Lung (tissue), 11 donors: ENCODE measurements at regions not wholly inside any gene's neighbourhood (a gene's known extent, or its start where the extent isn't known, plus 50 kb on each side); places are given as distances from the start of the nearest gene placed in this dataset.

Experiments
- ATAC-seq: fragments of 200-7000 bp; cut with Tn5 transposase; one replicate; pipeline ENCODE4 v1.9.1; 2020; ENCODE audit warnings: moderate number of reproducible peaks; ENCODE audit not compliant: insufficient read depth, low FRiP score
- DNase-seq, 3 donors: peaks; one replicate each; pipeline ENCODE4 v3.0.0-alpha.2; 2013 to 2017
- H3K27ac ChIP-seq, 2 donors: one replicate each; pipeline ENCODE4 v1.5.1; 2013; ENCODE audit warnings: mild to moderate bottlenecking in 2 of 2, moderate library complexity in 2 of 2, control low read depth in 1 of 2, inconsistent platforms in 1 of 2, low read depth in 1 of 2, low read length in 1 of 2
- H3K27me3 ChIP-seq, 3 donors: one replicate each; pipeline ENCODE4 v1.5.1; 2013; ENCODE audit warnings: low read length in 2 of 3; ENCODE audit not compliant: control insufficient read depth in 3 of 3, insufficient read depth in 3 of 3
- H3K36me3 ChIP-seq, 4 donors: one replicate each; pipeline ENCODE4 v1.5.1; 2013; ENCODE audit warnings: low read length in 4 of 4, mild to moderate bottlenecking in 1 of 4, moderate library complexity in 1 of 4; ENCODE audit not compliant: control insufficient read depth in 4 of 4, insufficient read depth in 4 of 4
- H3K4me1 ChIP-seq, 5 donors: one replicate each; pipeline ENCODE4 v1.5.1; 2013; ENCODE audit warnings: low read length in 5 of 5, mild to moderate bottlenecking in 2 of 5, moderate library complexity in 1 of 5; ENCODE audit not compliant: control insufficient read depth in 5 of 5, insufficient read depth in 5 of 5
- H3K4me3 ChIP-seq: one replicate; pipeline ENCODE4 v1.5.1; 2013; ENCODE audit warnings: mild to moderate bottlenecking, control low read depth, moderate library complexity
- H3K9ac ChIP-seq, 2 donors: one replicate each; pipeline ENCODE4 v1.5.1; 2013; ENCODE audit warnings: low read length in 2 of 2, control low read depth in 1 of 2; ENCODE audit not compliant: insufficient read depth in 1 of 2
- H3K9me3 ChIP-seq, 4 donors: one replicate each; pipeline ENCODE4 v1.5.1; 2013; ENCODE audit warnings: low read length in 3 of 4, mild to moderate bottlenecking in 1 of 4, moderate library complexity in 1 of 4; ENCODE audit not compliant: control insufficient read depth in 4 of 4, insufficient read depth in 3 of 4
- CTCF ChIP-seq: IDR thresholded peaks from 2 replicates; pipeline ENCODE4 v1.5.1; 2012; ENCODE audit warnings: mild to moderate bottlenecking; ENCODE audit errors: control extremely low read depth, extremely low read depth
- WGBS, 2 donors: extraction: QIAGEN DNeasy Blood & Tissue Kit; methylation state at CpG; one replicate each; pipeline ENCODE4 v1.1.7; 2013; 5-methylcytosine and 5-hydroxymethylcytosine counted together
- donor health status: control.
- donor health status: control.
- donor health status: Bipolar disorder and iron deficiency.
- donor health status: healthy.
- donor health status: DM: yes; HTN: yes; CAD: no.

GRCh38 chr9:80794197-80794596 is 895.1 kb downstream of the TLE1 start:
- no peak overlapping the region for H3K4me3 ChIP-seq
- WGBS, 2 donors: 67 to 81% methylated on average over 5 of the region's 5 CpGs
- DNase-seq (no peak), ATAC-seq (no peak)
- no peaks in the 10 kb centered on the region for H3K36me3 ChIP-seq
- H3K27ac ChIP-seq: no peak overlapping the region
- peaks cover 0 to 33% (median 7%) of the 10 kb centered on the region in 5 donors for H3K4me1 ChIP-seq
- H3K27me3 ChIP-seq: no peaks in the 10 kb centered on the region
- H3K9me3 ChIP-seq: no peaks in the 10 kb centered on the region
- TF ChIP-seq CTCF: no peak
- no peak overlapping the region for H3K9ac ChIP-seq

GRCh38 chr9:80793706-80794105 is 895.6 kb downstream of the TLE1 start:
- ATAC-seq (no peak), DNase-seq (no peak)
- Histone ChIP-seq H3K36me3 (no peaks in the 10 kb centered on the region), H3K9me3 (no peaks in the 10 kb centered on the region), H3K27me3 (no peaks in the 10 kb centered on the region), H3K4me3 (no peak overlapping the region), H3K9ac (no peak overlapping the region), H3K4me1 (peaks cover 0 to 29% (median 7%) of the 10 kb centered on the region in 5 donors), H3K27ac (no peak overlapping the region)
- TF ChIP-seq CTCF: no peak

GRCh38 chr9:80792726-80793125 is 896.6 kb downstream of the TLE1 start:
- Histone ChIP-seq H3K9ac (no peak overlapping the region), H3K27me3 (no peaks in the 10 kb centered on the region), H3K4me1 (peaks cover 0 to 24% (median 7%) of the 10 kb centered on the region in 5 donors), H3K4me3 (no peak overlapping the region), H3K27ac (no peak overlapping the region), H3K9me3 (no peaks in the 10 kb centered on the region), H3K36me3 (no peaks in the 10 kb centered on the region)
- no peak for TF ChIP-seq CTCF
- WGBS, 2 donors: 70 to 76% methylated on average over 3 of the region's 3 CpGs
- DNase-seq (peak in 2 of 3 donors; percentile 41 to 43), ATAC-seq (no peak)

DNA sequence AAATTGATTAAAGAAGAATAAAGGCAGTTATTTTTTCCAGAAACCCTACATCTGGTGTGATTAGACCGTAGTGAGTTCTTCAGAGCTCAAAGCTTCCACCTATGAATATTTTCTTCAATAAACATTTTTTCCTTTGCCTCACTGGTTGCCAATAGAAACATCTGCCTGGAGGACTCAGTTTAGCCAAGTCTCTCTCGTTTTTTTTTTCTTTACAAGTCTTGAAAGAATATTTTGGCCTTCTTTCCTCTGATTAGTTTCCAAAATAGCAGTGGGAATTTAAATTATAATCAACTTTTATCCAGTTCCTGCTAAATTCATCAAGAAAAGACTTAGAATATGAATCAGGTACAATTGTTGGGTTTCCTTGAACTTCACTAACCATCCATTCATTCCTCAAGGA is 897.5 kb downstream of the TLE1 start:
- Histone ChIP-seq H3K27ac (no peak overlapping the region), H3K36me3 (no peaks in the 10 kb centered on the region), H3K9me3 (peaks cover 0 to 3% (median 0%) of the 10 kb centered on the region in 4 donors), H3K4me3 (no peak overlapping the region), H3K4me1 (peaks cover 0 to 15% (median 2%) of the 10 kb centered on the region in 5 donors), H3K27me3 (no peaks in the 10 kb centered on the region), H3K9ac (no peak overlapping the region)
- DNase-seq: no peak
- ATAC-seq: no peak
- TF ChIP-seq CTCF: no peak
- WGBS, 2 donors: 51 to 63% methylated on average over 2 of the region's 2 CpGs
